ENCODE measurements at regions not wholly inside any gene's neighbourhood (a gene's known extent, or its start where the extent isn't known, plus 50 kb on each side); places are given as distances from the start of the nearest gene placed in this dataset.

- Histone ChIP-seq H2BK5ac (ENCODE audit: insufficient read length, low read length) (no peak overlapping the region), H2BK12ac (ENCODE audit: insufficient read length, low read depth, low read length) (no peak overlapping the region), H3K4ac (ENCODE audit: low read depth, low read length) (no peak overlapping the region), H4K20me1 (ENCODE audit: control insufficient read depth, insufficient read depth, insufficient read length) (no peaks in the 10 kb centered on the region), H3K4me2 (ENCODE audit: insufficient read depth, insufficient read length, low read length) (no peak overlapping the region), H2BK20ac (ENCODE audit: low read depth, low read length, poor library complexity, severe bottlenecking) (no peak overlapping the region), H3K9ac (ENCODE audit: extremely low read depth, insufficient read length, low read length) (no peak overlapping the region), H3K56ac (ENCODE audit: insufficient read length, low read depth, low read length) (no peak overlapping the region), H3K14ac (ENCODE audit: insufficient read depth, low read length) (no peak overlapping the region), H2BK120ac (ENCODE audit: low read depth, low read length, poor library complexity, severe bottlenecking) (no peak overlapping the region), H3K79me2 (ENCODE audit: insufficient read depth, low read length) (no peaks in the 10 kb centered on the region), H4K5ac (ENCODE audit: insufficient read length, low read depth, low read length) (no peak overlapping the region), H4K8ac (replicated peaks; ENCODE audit: insufficient read length, low read depth, low read length) (no peak overlapping the region), H3K23ac (ENCODE audit: insufficient read length, low read depth, low read length) (no peak overlapping the region), H4K91ac (ENCODE audit: insufficient read length, low read depth, low read length) (no peak overlapping the region), H2AK5ac (ENCODE audit: insufficient read length, low read length) (no peak overlapping the region), H3K27me3 (ENCODE audit: insufficient read depth, low read length) (no peaks in the 10 kb centered on the region), H2BK15ac (ENCODE audit: low read depth, low read length) (no peak overlapping the region), H3T11ph (ENCODE audit: low read length) (no peak overlapping the region), H3K18ac (ENCODE audit: insufficient read length, low read depth, low read length) (no peak overlapping the region), H3K79me1 (ENCODE audit: insufficient read depth, low read depth, low read length, poor library complexity, severe bottlenecking) (no peaks in the 10 kb centered on the region), H3K4me1 (ENCODE audit: insufficient read depth, low read length) (peaks cover 4% of the 10 kb centered on the region; the same call in 1 of the 2 replicates), H2AFZ (ENCODE audit: low read length) (no peak overlapping the region), H3K9me3 (ENCODE audit: control insufficient read depth, low read depth, low read length) (no peaks in the 10 kb centered on the region), H3K23me2 (ENCODE audit: insufficient read length, low read depth, low read length, poor library complexity, severe bottlenecking) (no peaks in the 10 kb centered on the region), H3K27ac (ENCODE audit: insufficient read length, low read depth, low read length) (no peak overlapping the region)
- no peak for DNase-seq
- H3K9me3 Mint-ChIP-seq: peaks cover under 1 to 4% of the 10 kb centered on the region in 2 experiments; a peak in 2 of 5 replicates
- no peak overlapping the region for H3K27ac Mint-ChIP-seq
- H3K27me3 Mint-ChIP-seq (ENCODE audit: low read depth): no peaks in the 10 kb centered on the region; the same call in 1 of the 2 replicates
- peaks cover 0 to 8% (median 2%) of the 10 kb centered on the region in 3 experiments; a peak in 4 of 7 replicates for H3K36me3 Mint-ChIP-seq (ENCODE audit: insufficient read depth in 1 of 3, low read depth in 3 of 3)
- H3K4me1 Mint-ChIP-seq: peaks cover 13 to 15% of the 10 kb centered on the region in 2 experiments
- H3K4me3 Mint-ChIP-seq: no peak overlapping the region
- no peak for TF ChIP-seq CTCF (conservative IDR thresholded peaks at IDR 0.05)
Observed at GRCh38 chr2:49367003-49367402, 212.7 kb upstream of the FSHR start.
